Right lobe of liver (tissue), 6 donors: ENCODE measurements at regions not wholly inside any gene's neighbourhood (a gene's known extent, or its start where the extent isn't known, plus 50 kb on each side); places are given as distances from the start of the nearest gene placed in this dataset.

Source experiments
- ATAC-seq, 4 donors: fragments of 200-7000 bp; cut with Tn5 transposase; one replicate each; pipeline ENCODE4 v1.9.1; 2020; ENCODE audit warnings: mild to moderate bottlenecking in 4 of 4, moderate library complexity in 4 of 4
- DNase-seq, 3 donors: peaks; one replicate each; pipeline ENCODE4 v3.0.0-alpha.2; 2020
- H3K27ac ChIP-seq, 3 donors: fragments of 200-600 bp; one replicate each; pipeline ENCODE4 v1.8.0; 2022
- H3K27me3 ChIP-seq, 2 donors: fragments of 200-600 bp; one replicate each; pipeline ENCODE4 v1.8.0; 2022
- H3K36me3 ChIP-seq, 4 donors: fragments of 200-600 bp; sonication (generic) in 1 of 4; one replicate each; pipeline versions ENCODE4 v1.5.1 to v1.8.0; 2017 to 2022; ENCODE audit warnings: control low read depth in 1 of 4
- H3K4me1 ChIP-seq, 4 donors: fragments of 200-600 bp; sonication (generic) in 1 of 4; one replicate each; pipeline versions ENCODE4 v1.5.1 to v1.8.0; 2017 to 2022; ENCODE audit warnings: control low read depth in 1 of 4
- H3K4me3 ChIP-seq, 3 donors: fragments of 200-600 bp; one replicate each; pipeline ENCODE4 v1.8.0; 2022
- H3K9me3 ChIP-seq, 4 donors: fragments of 200-600 bp; sonication (generic) in 1 of 4; one replicate each; pipeline versions ENCODE4 v1.5.1 to v1.8.0; 2017 to 2022; ENCODE audit warnings: control low read depth in 1 of 4
- CTCF ChIP-seq, 4 donors: fragments of 200-600 bp in 3 of 4; fragments of 450-650 bp in 1 of 4; IDR thresholded peaks; one replicate each; pipeline versions ENCODE4 v1.5.1 to v1.8.0; 2016 to 2022; ENCODE audit warnings: antibody characterized with exemption in 4 of 4, mild to moderate bottlenecking in 2 of 4
- POLR2A ChIP-seq: fragments of 450-650 bp; IDR thresholded peaks from one replicate; pipeline ENCODE4 v1.6.1; 2017; ENCODE audit warnings: antibody characterized with exemption, mild to moderate bottlenecking
- WGBS: methylation state at CpG from one replicate; pipeline ENCODE4 v1.1.6; 2018; ENCODE audit warnings: low coverage, low lambda C conversion rate; ENCODE audit not compliant: insufficient coverage; ENCODE audit errors: missing lambda C conversion rate; 5-methylcytosine and 5-hydroxymethylcytosine counted together
- intact Hi-C, 2 donors: fragments of 100-400 bp; cut with DNase I; formaldehyde crosslinking; loops; one replicate each; pipeline versions ENCODE4 v1.11.2 to v1.14.1; 2022
- donor health status: DM: no; HTN: yes; CAD: no.
- donor health status: DM: no; HTN: no; CAD: no.
- donor health status: DM: no; HTN: no; CAD: no.
- donor health status: DM: no; HTN: yes; CAD: no.
- donor health status: DM: no; HTN: yes; CAD: no.

GRCh38 chr19:56953470-56953869 is 112.9 kb upstream of the PEG3 start:
- Histone ChIP-seq H3K4me3 (no peak overlapping the region), H3K36me3 (no peaks in the 10 kb centered on the region), H3K27ac (no peak overlapping the region), H3K4me1 (peaks cover 0 to 15% (median 0%) of the 10 kb centered on the region in 4 donors), H3K9me3 (no peaks in the 10 kb centered on the region), H3K27me3 (no peaks in the 10 kb centered on the region)
- DNase-seq: no peak
- no peak for TF ChIP-seq CTCF (IDR thresholded peaks at IDR 0.05)
- TF ChIP-seq POLR2A: no peak
- no peak for ATAC-seq
- WGBS: 78% methylated on average over 5 of the region's 5 CpGs
- intact Hi-C loops: no loop called here

DNA sequence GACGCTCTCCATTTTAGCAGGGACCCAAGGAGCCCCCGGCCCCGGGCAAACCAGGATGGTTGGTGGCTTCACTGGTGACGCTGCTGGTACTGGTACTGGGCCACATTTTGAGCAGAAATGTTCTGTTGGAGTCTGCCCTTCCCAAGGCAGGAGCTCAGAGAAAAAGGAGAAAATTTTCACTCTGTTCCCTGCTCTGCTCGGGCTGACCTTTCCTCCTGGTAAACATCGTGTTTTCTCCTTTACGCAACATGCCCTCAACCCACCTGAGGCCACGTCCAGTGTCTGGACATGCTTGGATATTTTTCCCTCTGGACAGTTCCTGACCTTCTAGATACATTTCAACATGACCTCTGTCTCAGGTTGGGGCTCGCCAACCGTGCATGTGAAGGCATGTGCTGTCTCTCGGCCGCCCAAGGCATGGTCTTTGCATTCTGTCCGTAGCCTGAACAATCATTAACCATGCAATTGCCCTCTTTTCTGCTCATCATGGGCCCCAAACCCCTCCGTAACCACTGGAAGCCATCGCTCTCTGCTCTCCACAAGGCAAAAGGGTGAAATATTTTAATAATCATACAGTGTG is 115.2 kb upstream of the PEG3 start:
- ATAC-seq (peak in 3 of 4 donors; percentile 54 to 84 (median 60)), DNase-seq (peak in 1 of 3 donors; percentile 66)
- peaks cover 0 to 15% (median 0%) of the 10 kb centered on the region in 4 donors for H3K4me1 ChIP-seq
- peak overlapping the region in 1 of 3 donors; percentile 13 for H3K27ac ChIP-seq
- no peaks in the 10 kb centered on the region for H3K36me3 ChIP-seq
- intact Hi-C loops: no loop called here
- no peak for TF ChIP-seq POLR2A
- no peak for TF ChIP-seq CTCF (IDR thresholded peaks at IDR 0.05)
- no peak overlapping the region for H3K4me3 ChIP-seq
- WGBS: 29% methylated on average over 13 of the region's 15 CpGs
- H3K9me3 ChIP-seq: no peaks in the 10 kb centered on the region
- H3K27me3 ChIP-seq: no peaks in the 10 kb centered on the region

DNA sequence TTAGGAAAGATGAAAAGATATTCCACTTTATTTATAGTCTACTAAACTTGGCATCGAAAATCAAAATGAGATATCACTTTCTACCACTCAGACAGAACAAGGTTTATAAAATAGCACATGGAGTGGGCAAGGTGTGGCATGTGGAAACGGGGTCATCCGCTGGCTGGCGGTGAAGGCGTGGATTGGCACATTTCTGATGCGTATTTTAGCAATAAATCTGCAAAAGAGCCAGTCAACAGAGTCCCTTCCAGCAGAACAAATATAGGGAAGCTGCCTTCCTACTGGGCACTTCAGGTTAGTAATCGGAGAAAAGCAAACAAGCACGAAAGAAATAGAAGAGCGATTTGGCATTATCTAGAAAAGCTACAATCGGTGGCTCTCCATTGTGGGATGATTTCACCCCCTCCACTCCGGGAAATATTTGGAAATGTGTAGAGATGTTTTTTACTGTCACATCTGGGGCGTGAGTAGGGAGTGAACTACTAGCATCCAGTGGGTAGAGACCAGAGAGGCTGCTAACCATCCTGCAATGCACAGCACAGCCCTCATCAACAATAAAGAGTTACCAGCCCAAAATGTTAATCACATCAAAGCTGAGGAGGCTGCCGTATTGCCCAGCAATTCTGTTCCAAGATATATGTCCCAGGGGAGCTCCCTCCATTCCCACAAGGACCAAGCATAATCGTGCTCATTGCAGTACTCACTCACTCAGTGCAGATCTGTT is 116.1 kb upstream of the PEG3 start:
- no peaks in the 10 kb centered on the region for H3K27me3 ChIP-seq
- no peak for DNase-seq
- peak in 2 of 4 donors; percentile 36 to 77 for ATAC-seq
- no peaks in the 10 kb centered on the region for H3K9me3 ChIP-seq
- TF ChIP-seq POLR2A (no peak), CTCF (IDR thresholded peaks at IDR 0.05) (no peak)
- H3K4me1 ChIP-seq: peaks cover 0 to 15% (median 0%) of the 10 kb centered on the region in 4 donors
- H3K4me3 ChIP-seq: no peak overlapping the region
- intact Hi-C loops: no loop called here
- no peaks in the 10 kb centered on the region for H3K36me3 ChIP-seq
- 31% methylated on average over 13 of the region's 14 CpGs for WGBS
- H3K27ac ChIP-seq: peak overlapping the region in 1 of 3 donors; percentile 13

- TF ChIP-seq POLR2A: no peak
- no peak for TF ChIP-seq CTCF (IDR thresholded peaks at IDR 0.05)
- Histone ChIP-seq H3K4me1 (peaks cover 0 to 15% (median 0%) of the 10 kb centered on the region in 4 donors), H3K9me3 (no peaks in the 10 kb centered on the region), H3K27ac (no peak overlapping the region), H3K27me3 (no peaks in the 10 kb centered on the region), H3K4me3 (no peak overlapping the region), H3K36me3 (no peaks in the 10 kb centered on the region)
- ATAC-seq (no peak), DNase-seq (no peak)
- intact Hi-C loops: no loop called here
- 59% methylated on average over 4 of the region's 4 CpGs for WGBS
Measured at GRCh38 chr19:56959205-56959604, 118.7 kb upstream of the PEG3 start.
